BLaER1 (cell line): ENCODE measurements at regions not wholly inside any gene's neighbourhood (a gene's known extent, or its start where the extent isn't known, plus 50 kb on each side); places are given as distances from the start of the nearest gene placed in this dataset.

ENCODE experiments used
- H3K27ac ChIP-seq: shearing (Covaris generic); formaldehyde crosslinking; 2 replicates; pipeline ENCODE4 v1.8.1; 2022
- H3K27me3 ChIP-seq: shearing (Covaris generic); formaldehyde crosslinking; 2 replicates; pipeline ENCODE4 v1.8.1; 2022
- H3K36me3 ChIP-seq: shearing (Covaris generic); formaldehyde crosslinking; 2 replicates; pipeline ENCODE4 v1.8.1; 2022
- H3K4me1 ChIP-seq: shearing (Covaris generic); formaldehyde crosslinking; 2 replicates; pipeline ENCODE4 v1.8.1; 2022
- H3K4me2 ChIP-seq: shearing (Covaris generic); formaldehyde crosslinking; 2 replicates; pipeline ENCODE4 v1.8.1; 2022
- H3K4me3 ChIP-seq: shearing (Covaris generic); formaldehyde crosslinking; 2 replicates; pipeline ENCODE4 v1.8.1; 2022
- H3K9ac ChIP-seq: shearing (Covaris generic); formaldehyde crosslinking; 2 replicates; pipeline ENCODE4 v1.8.1; 2022
- H3K9me3 ChIP-seq: shearing (Covaris generic); formaldehyde crosslinking; 2 replicates; pipeline ENCODE4 v1.8.1; 2022
- H4K20me1 ChIP-seq: shearing (Covaris generic); formaldehyde crosslinking; 2 replicates; pipeline ENCODE4 v1.8.1; 2022
- Cebpa-rat ChIP-seq: shearing (Covaris generic); IDR thresholded peaks from 2 replicates; pipeline ENCODE4 v1.8.1; 2022

- Histone ChIP-seq H3K27ac (peak overlapping the region; percentile 51), H3K4me2 (peak overlapping the region; percentile 67), H3K36me3 (no peaks in the 10 kb centered on the region), H3K9me3 (no peaks in the 10 kb centered on the region), H3K4me3 (no peak overlapping the region), H3K9ac (no peak overlapping the region; the same call in 1 of the 2 replicates), H4K20me1 (no peaks in the 10 kb centered on the region), H3K27me3 (no peaks in the 10 kb centered on the region), H3K4me1 (peaks cover 16% of the 10 kb centered on the region)
- no peak for TF ChIP-seq Cebpa-rat
Measured at GRCh38 chr4:42716996-42717395, 60.1 kb upstream of the ATP8A1 start.

DNA sequence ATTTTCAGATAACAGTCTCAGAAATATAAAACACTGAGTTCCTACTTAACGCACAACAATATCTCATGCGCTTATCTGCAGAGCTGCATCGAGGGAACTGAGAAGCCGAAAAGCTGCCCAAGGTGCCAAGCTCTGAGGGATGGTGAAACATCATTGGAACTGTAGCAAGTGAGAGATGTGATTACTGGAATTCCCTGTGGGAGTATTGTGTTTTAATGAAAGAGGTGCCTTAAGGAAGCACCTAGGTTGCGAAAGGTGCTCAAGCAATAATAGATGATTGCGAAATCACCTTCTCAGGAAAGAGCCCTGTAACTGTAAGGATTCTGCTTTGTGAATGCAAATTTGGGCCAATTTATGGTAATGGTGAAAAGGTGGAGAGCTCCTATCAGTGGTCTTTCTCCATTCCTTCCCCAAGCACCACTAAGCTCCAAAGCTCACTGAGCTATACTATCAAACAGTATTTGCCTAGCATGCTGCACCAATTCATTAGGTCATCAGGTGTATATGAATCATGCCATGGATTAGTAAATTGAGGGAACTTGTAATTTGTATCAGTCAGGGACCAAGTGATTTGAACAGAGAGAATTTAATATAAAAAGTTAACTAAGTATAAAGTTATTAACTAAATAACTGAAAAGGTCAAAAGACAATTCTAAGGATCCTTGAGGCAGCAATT, 59.0 kb upstream of the ATP8A1 start:
- no peak overlapping the region for H3K4me3 ChIP-seq
- no peaks in the 10 kb centered on the region for H3K27me3 ChIP-seq
- H3K27ac ChIP-seq: no peak overlapping the region; the same call in 1 of the 2 replicates
- no peaks in the 10 kb centered on the region for H3K36me3 ChIP-seq
- H3K4me2 ChIP-seq: no peak overlapping the region
- peaks cover 16% of the 10 kb centered on the region for H3K4me1 ChIP-seq
- no peaks in the 10 kb centered on the region for H4K20me1 ChIP-seq
- H3K9ac ChIP-seq: no peak overlapping the region
- no peaks in the 10 kb centered on the region for H3K9me3 ChIP-seq
- TF ChIP-seq Cebpa-rat: peak; percentile 95

GRCh38 chr4:42713391-42713790, 56.5 kb upstream of the ATP8A1 start:
- Histone ChIP-seq H3K9ac (no peak overlapping the region), H3K4me1 (peaks cover 16% of the 10 kb centered on the region), H3K4me2 (no peak overlapping the region), H3K36me3 (no peaks in the 10 kb centered on the region), H3K4me3 (no peak overlapping the region), H3K27me3 (no peaks in the 10 kb centered on the region), H3K9me3 (no peaks in the 10 kb centered on the region), H3K27ac (no peak overlapping the region), H4K20me1 (no peaks in the 10 kb centered on the region)
- no peak for TF ChIP-seq Cebpa-rat

DNA sequence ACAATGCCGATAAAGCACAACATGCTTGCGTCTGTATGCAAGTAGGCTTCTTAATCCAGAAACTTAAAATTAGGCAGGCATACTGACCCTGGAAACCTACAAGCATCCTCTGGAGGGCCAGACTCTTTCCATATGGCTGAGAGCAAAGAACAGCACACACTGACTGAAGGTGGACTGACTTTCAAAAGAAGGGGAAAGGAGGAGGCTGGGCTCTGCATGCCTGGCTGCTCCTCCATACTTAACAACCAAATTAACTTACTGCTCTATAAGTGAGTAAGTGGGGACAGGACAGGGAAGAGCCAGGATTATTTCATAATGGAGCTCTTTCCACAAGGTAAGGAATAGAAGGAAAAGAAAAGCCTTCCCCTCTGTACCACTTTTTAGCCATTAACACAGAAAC, 55.9 kb upstream of the ATP8A1 start:
- Histone ChIP-seq H3K9ac (no peak overlapping the region), H3K27ac (no peak overlapping the region), H3K4me2 (no peak overlapping the region), H3K36me3 (no peaks in the 10 kb centered on the region), H3K9me3 (no peaks in the 10 kb centered on the region), H4K20me1 (no peaks in the 10 kb centered on the region), H3K4me3 (no peak overlapping the region), H3K27me3 (no peaks in the 10 kb centered on the region), H3K4me1 (peaks cover 16% of the 10 kb centered on the region)
- no peak for TF ChIP-seq Cebpa-rat

GRCh38 chr4:42711496-42711895, 54.6 kb upstream of the ATP8A1 start:
- Histone ChIP-seq H3K4me2 (no peak overlapping the region), H3K9me3 (no peaks in the 10 kb centered on the region), H3K9ac (no peak overlapping the region), H3K27me3 (no peaks in the 10 kb centered on the region), H4K20me1 (no peaks in the 10 kb centered on the region), H3K36me3 (no peaks in the 10 kb centered on the region), H3K4me1 (peaks cover 3% of the 10 kb centered on the region), H3K27ac (no peak overlapping the region), H3K4me3 (no peak overlapping the region)
- no peak for TF ChIP-seq Cebpa-rat

DNA sequence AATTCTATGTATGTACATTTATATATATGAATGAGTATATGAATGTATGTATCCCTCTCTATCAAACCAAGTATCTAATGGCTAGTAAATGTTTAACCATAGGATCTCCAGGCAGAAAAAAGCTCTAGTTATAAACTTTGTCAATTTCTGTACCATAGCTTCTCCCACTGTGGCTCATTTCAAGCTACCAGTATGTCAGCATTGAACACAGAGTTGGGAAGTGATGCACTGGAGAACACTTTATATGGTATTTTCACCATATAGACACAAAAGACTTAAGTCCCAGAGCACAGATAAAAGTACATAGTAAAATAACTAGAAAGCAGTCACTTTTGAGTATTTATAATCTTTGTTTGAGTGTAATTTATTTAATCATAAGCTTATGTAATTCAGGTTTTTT, 53.9 kb upstream of the ATP8A1 start:
- H4K20me1 ChIP-seq: no peaks in the 10 kb centered on the region
- H3K27me3 ChIP-seq: no peaks in the 10 kb centered on the region
- no peaks in the 10 kb centered on the region for H3K36me3 ChIP-seq
- no peak overlapping the region for H3K9ac ChIP-seq
- no peak overlapping the region for H3K4me3 ChIP-seq
- H3K4me1 ChIP-seq: no peaks in the 10 kb centered on the region
- no peak overlapping the region for H3K4me2 ChIP-seq
- H3K9me3 ChIP-seq: no peaks in the 10 kb centered on the region
- TF ChIP-seq Cebpa-rat: no peak
- H3K27ac ChIP-seq: no peak overlapping the region

GRCh38 chr4:42710329-42710728, 53.4 kb upstream of the ATP8A1 start:
- H3K9me3 ChIP-seq: no peaks in the 10 kb centered on the region
- no peak overlapping the region for H3K4me3 ChIP-seq
- H3K36me3 ChIP-seq: no peaks in the 10 kb centered on the region
- H3K27me3 ChIP-seq: no peaks in the 10 kb centered on the region
- no peak overlapping the region for H3K27ac ChIP-seq
- H3K4me1 ChIP-seq: no peaks in the 10 kb centered on the region
- no peaks in the 10 kb centered on the region for H4K20me1 ChIP-seq
- no peak for TF ChIP-seq Cebpa-rat
- H3K4me2 ChIP-seq: no peak overlapping the region
- H3K9ac ChIP-seq: no peak overlapping the region

DNA sequence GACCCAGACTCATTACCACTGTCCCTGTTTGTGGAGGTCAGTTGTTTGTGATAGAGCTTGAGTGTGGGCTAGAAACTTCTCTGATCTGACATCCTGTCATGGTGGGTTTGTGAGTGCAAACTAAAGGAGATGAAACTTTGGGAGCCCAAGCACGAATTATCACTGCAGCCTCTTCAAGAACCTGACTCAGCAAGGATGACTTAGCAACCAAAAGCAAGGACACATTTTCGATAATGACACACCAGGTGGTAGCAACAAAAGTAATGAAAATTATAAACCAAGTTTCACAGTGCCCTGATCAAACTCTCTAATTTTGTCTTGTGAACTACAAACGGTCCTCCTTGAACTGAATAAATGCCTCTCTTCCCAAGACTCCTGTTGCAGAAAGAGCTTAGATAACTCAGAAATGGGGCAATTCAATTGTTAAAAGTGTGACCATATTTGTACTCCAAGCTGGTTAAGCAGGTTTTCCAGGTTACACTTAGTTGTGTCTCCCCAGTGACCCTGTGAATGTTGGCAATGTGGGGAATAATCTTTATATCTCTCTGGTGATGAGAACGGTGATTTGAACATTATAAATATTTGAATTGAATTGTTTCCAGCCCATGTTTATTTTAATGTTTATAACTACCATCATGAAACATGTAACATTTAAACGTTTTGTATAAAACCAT, 52.6 kb upstream of the ATP8A1 start:
- TF ChIP-seq Cebpa-rat: no peak

DNA sequence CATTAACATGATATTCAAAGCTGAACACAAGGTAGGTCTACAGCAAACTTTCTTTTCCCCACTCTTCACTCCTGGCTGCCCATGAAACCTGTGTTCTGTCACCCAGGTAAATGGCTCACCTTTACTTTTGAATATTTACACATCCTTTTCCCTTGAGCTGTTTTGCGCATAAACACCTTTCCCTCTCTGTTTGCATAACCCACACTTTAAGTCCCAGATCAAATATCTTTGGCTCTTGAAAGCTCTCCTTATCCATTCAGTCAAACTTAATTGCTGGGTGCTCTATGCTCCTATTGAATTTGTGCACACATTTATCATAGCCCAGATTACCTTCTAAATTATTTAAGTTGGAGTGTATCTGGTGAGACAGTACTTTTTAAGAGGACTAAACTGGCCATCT, 51.7 kb upstream of the ATP8A1 start:
- no peaks in the 10 kb centered on the region for H3K27me3 ChIP-seq
- no peak for TF ChIP-seq Cebpa-rat
- H3K4me2 ChIP-seq: no peak overlapping the region
- H3K4me1 ChIP-seq: no peaks in the 10 kb centered on the region
- no peak overlapping the region for H3K27ac ChIP-seq
- H3K36me3 ChIP-seq: no peaks in the 10 kb centered on the region
- no peaks in the 10 kb centered on the region for H3K9me3 ChIP-seq
- H3K4me3 ChIP-seq: no peak overlapping the region
- H4K20me1 ChIP-seq: no peaks in the 10 kb centered on the region
- no peak overlapping the region for H3K9ac ChIP-seq

More for the DNA sequence above, 52.6 kb upstream of the ATP8A1 start:
- Histone ChIP-seq H3K9me3 (no peaks in the 10 kb centered on the region), H3K4me1 (no peaks in the 10 kb centered on the region), H3K9ac (no peak overlapping the region), H3K27ac (no peak overlapping the region), H4K20me1 (no peaks in the 10 kb centered on the region), H3K4me3 (no peak overlapping the region), H3K27me3 (no peaks in the 10 kb centered on the region), H3K36me3 (no peaks in the 10 kb centered on the region), H3K4me2 (no peak overlapping the region)
